ENCODE measurements at regions not wholly inside any gene's neighbourhood (a gene's known extent, or its start where the extent isn't known, plus 50 kb on each side); places are given as distances from the start of the nearest gene placed in this dataset.
"Not testable (repeated sequence)": the region's sequence is repeated elsewhere in the genome, so short reads cannot be mapped to it uniquely, and the experiment has no call there.

GRCh38 chr6:170147832-170148708, 142.8 kb downstream of the DLL1 start:
- DNase-seq (ENCODE audit: low read depth), result peak; percentile 47

- no peak for DNase-seq (ENCODE audit: low read depth)
Observed at GRCh38 chr6:170147056-170147787, 143.7 kb downstream of the DLL1 start.

GRCh38 chr6:170146640-170147039, 144.2 kb downstream of the DLL1 start:
- no peak for DNase-seq (ENCODE audit: low read depth)

GRCh38 chr6:170146131-170146530, 144.7 kb downstream of the DLL1 start:
- not testable (repeated sequence) for DNase-seq (ENCODE audit: low read depth)

GRCh38 chr6:170145716-170146115, 145.2 kb downstream of the DLL1 start:
- DNase-seq (ENCODE audit: low read depth), result not testable (repeated sequence)

GRCh38 chr6:170145272-170145592, 145.6 kb downstream of the DLL1 start:
- DNase-seq (ENCODE audit: low read depth), result no peak

GRCh38 chr6:170144571-170145271, 146.2 kb downstream of the DLL1 start:
- no peak for DNase-seq (ENCODE audit: low read depth)

- no peak for DNase-seq (ENCODE audit: low read depth)
Observed at GRCh38 chr6:170143401-170144150, 147.3 kb downstream of the DLL1 start.

- no peak for DNase-seq (ENCODE audit: low read depth)
Observed at GRCh38 chr6:170142559-170142958, 148.3 kb downstream of the DLL1 start.

- not testable (repeated sequence) for DNase-seq (ENCODE audit: low read depth)
Observed at GRCh38 chr6:170141061-170141460, 149.8 kb downstream of the DLL1 start.

GRCh38 chr6:170140129-170140528, 150.7 kb downstream of the DLL1 start:
- DNase-seq (ENCODE audit: low read depth), result no peak

GRCh38 chr6:170139531-170139930, 151.3 kb downstream of the DLL1 start:
- no peak for DNase-seq (ENCODE audit: low read depth)

GRCh38 chr6:170139046-170139445, 151.8 kb downstream of the DLL1 start:
- DNase-seq (ENCODE audit: low read depth), result not testable (repeated sequence)

- DNase-seq (ENCODE audit: low read depth), result no peak
Observed at GRCh38 chr6:170137911-170138910, 152.7 kb downstream of the DLL1 start.

GRCh38 chr6:170137176-170137891, 153.5 kb downstream of the DLL1 start:
- DNase-seq (ENCODE audit: low read depth), result no peak

- no peak for DNase-seq (ENCODE audit: low read depth)
Observed at GRCh38 chr6:170136541-170137175, 154.2 kb downstream of the DLL1 start.

GRCh38 chr6:170135821-170136471, 154.9 kb downstream of the DLL1 start:
- DNase-seq (ENCODE audit: low read depth), result no peak

GRCh38 chr6:170135461-170135820, 155.4 kb downstream of the DLL1 start:
- no peak for DNase-seq (ENCODE audit: low read depth)
